ENCODE measurements at regions not wholly inside any gene's neighbourhood (a gene's known extent, or its start where the extent isn't known, plus 50 kb on each side); places are given as distances from the start of the nearest gene placed in this dataset.

DNA sequence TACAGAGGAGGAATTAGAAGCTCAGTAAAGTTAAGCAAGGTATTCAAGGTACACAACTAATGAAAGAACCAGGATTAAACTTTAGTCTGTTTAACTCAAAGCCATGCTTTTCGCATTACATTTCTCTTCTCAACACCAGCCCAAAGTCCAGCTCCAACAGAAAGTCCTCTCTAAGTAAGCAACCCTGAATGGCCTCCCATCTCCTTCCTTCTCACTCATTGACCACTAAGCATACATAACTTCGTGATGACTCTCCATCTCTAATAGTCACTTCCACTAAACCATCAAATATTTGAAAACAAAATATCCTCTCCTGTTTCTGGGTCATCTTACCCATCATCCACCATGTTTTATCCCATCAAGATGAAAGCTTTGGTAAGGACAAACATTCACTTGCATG, 219.8 kb downstream of the RAD51AP2 start:
- no peaks in the 10 kb centered on the region for H3K36me3 ChIP-seq (replicated peaks)
- in situ Hi-C loops (cut with HindIII; ENCODE audit: low pct_ligation_motif_present, low sequenced_read_pairs) = no loop called here
- peak; percentile 38 for DNase-seq
- H3K27ac ChIP-seq = peak overlapping the region; percentile 38
- TF ChIP-seq CTCF (IDR thresholded peaks at IDR 0.05; ENCODE audit: low read depth, low read length, missing control alignments) = no peak
- H3K4me3 ChIP-seq (ENCODE audit: low read depth, low read length) = no peak overlapping the region
- H3K27me3 ChIP-seq (replicated peaks) = no peaks in the 10 kb centered on the region

DNA sequence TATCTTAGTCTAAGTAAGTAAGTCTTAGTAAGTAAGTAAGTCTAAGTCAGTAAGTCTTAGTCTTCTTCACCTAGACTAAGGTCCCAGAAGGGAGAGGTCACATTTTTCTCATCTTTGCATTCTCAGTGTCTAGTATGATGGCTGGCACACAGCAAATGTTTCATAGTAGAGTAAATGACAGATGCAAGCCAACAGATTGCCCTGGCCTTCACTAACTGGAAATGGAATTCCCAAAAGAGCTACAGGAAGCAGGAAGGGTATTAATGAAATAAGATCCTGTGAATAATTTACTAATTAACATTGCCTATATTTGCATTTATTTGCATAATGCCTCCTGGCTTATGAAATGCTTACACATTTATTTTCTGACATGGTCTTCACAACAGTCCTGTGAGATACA, 221.6 kb downstream of the RAD51AP2 start:
- Histone ChIP-seq H3K4me3 (ENCODE audit: low read depth, low read length) (no peak overlapping the region), H3K27ac (no peak overlapping the region), H3K36me3 (replicated peaks) (no peaks in the 10 kb centered on the region), H3K27me3 (replicated peaks) (no peaks in the 10 kb centered on the region)
- DNase-seq = no peak
- TF ChIP-seq CTCF (IDR thresholded peaks at IDR 0.05; ENCODE audit: low read depth, low read length, missing control alignments) = no peak
- in situ Hi-C loops (cut with HindIII; ENCODE audit: low pct_ligation_motif_present, low sequenced_read_pairs) = no loop called here

- TF ChIP-seq CTCF (IDR thresholded peaks at IDR 0.05; ENCODE audit: low read depth, low read length, missing control alignments) = no peak
- in situ Hi-C loops (cut with HindIII; ENCODE audit: low pct_ligation_motif_present, low sequenced_read_pairs) = no loop called here
- DNase-seq = no peak
- H3K36me3 ChIP-seq (replicated peaks) = no peaks in the 10 kb centered on the region
- H3K27me3 ChIP-seq (replicated peaks) = no peaks in the 10 kb centered on the region
- no peak overlapping the region for H3K27ac ChIP-seq
- H3K4me3 ChIP-seq (ENCODE audit: low read depth, low read length) = no peak overlapping the region
These were observed 228.6 kb downstream of the RAD51AP2 start for GRCh38 chr2:17289669-17290068.

DNA sequence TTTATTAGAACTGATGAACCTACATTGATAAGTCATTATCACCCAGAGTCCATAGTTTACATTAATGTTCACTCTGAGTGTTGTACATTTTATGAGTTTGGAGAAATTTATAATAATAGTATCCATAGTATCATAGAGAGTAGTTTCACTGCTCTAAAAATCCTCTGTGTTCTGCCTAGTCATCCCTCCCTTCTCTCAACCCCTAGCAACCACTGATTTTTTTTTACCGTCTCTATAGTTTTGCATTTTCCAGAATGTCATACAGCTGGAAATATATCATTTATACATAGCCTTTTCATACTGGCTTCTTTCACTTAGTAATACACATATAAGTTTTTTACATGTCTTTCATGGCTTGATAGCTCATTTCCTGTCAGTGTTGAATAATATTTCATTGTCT, 231.1 kb downstream of the RAD51AP2 start:
- TF ChIP-seq CTCF (IDR thresholded peaks at IDR 0.05; ENCODE audit: low read depth, low read length, missing control alignments) = no peak
- H3K4me3 ChIP-seq (ENCODE audit: low read depth, low read length) = no peak overlapping the region
- in situ Hi-C loops (cut with HindIII; ENCODE audit: low pct_ligation_motif_present, low sequenced_read_pairs) = no loop called here
- H3K36me3 ChIP-seq (replicated peaks) = no peaks in the 10 kb centered on the region
- no peak for DNase-seq
- no peak overlapping the region for H3K27ac ChIP-seq
- H3K27me3 ChIP-seq (replicated peaks) = no peaks in the 10 kb centered on the region

DNA sequence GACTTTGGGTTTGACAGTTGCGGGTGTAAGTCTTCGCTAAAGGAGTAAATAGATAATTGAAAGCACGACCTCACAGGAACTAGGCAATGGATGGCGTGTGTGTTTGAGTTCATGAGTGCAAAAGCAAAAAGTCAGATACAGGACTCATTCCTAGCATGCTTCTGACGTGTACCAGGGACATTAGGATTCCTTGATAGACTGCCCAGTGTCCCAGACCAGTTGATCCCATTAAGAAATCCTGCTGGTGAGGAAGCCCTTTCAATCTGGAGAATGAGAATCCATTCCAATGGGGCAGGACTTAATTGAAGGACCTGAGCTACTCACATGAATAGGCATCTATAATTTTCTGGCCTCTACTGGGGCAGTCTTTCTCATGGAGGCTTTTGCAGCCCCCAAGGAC, 235.4 kb downstream of the RAD51AP2 start:
- no peak for TF ChIP-seq CTCF (IDR thresholded peaks at IDR 0.05; ENCODE audit: low read depth, low read length, missing control alignments)
- H3K36me3 ChIP-seq (replicated peaks) = no peaks in the 10 kb centered on the region

GRCh38 chr2:17282245-17282644, 236.0 kb downstream of the RAD51AP2 start:
- Histone ChIP-seq H3K4me3 (ENCODE audit: low read depth, low read length) (no peak overlapping the region), H3K27ac (no peak overlapping the region), H3K27me3 (replicated peaks) (no peaks in the 10 kb centered on the region), H3K36me3 (replicated peaks) (no peaks in the 10 kb centered on the region)
- TF ChIP-seq CTCF (IDR thresholded peaks at IDR 0.05; ENCODE audit: low read depth, low read length, missing control alignments) = no peak
- DNase-seq = no peak
- in situ Hi-C loops (cut with HindIII; ENCODE audit: low pct_ligation_motif_present, low sequenced_read_pairs) = no loop called here

More for the DNA sequence above, 235.4 kb downstream of the RAD51AP2 start:
- no peak overlapping the region for H3K4me3 ChIP-seq (ENCODE audit: low read depth, low read length)
- in situ Hi-C loops (cut with HindIII; ENCODE audit: low pct_ligation_motif_present, low sequenced_read_pairs) = no loop called here
- H3K27ac ChIP-seq = no peak overlapping the region
- no peaks in the 10 kb centered on the region for H3K27me3 ChIP-seq (replicated peaks)
- DNase-seq = no peak

Measured in brain microvascular endothelial cell (primary cell).